Keratinocyte (primary cell): ENCODE measurements at regions not wholly inside any gene's neighbourhood (a gene's known extent, or its start where the extent isn't known, plus 50 kb on each side); places are given as distances from the start of the nearest gene placed in this dataset.
"Not testable (repeated sequence)": the region's sequence is repeated elsewhere in the genome, so short reads cannot be mapped to it uniquely, and the experiment has no call there.

ENCODE experiments used
- DNase-seq: peaks from one replicate; pipeline ENCODE4 v3.0.0-alpha.2; 2011; ENCODE audit warnings: low read depth, missing footprints, low spot score
- FAIRE-seq: peaks from 2 replicates; lab custom pipeline; 2011; peaks lifted over from hg19 to GRCh38; lab: Jason Lieb, UNC
- H2AFZ ChIP-seq: 2 replicates; pipeline ENCODE4 v1.6.0; 2012; ENCODE audit warnings: low read length, control low read depth, inconsistent platforms; ENCODE audit not compliant: control insufficient read depth
- H3K27ac ChIP-seq: 2 replicates; pipeline ENCODE4 v1.5.1; 2011; ENCODE audit warnings: low read length; ENCODE audit not compliant: control insufficient read depth, insufficient read depth
- H3K27me3 ChIP-seq: 3 replicates; pipeline ENCODE4 v1.6.0; 2011; ENCODE audit warnings: low read length; ENCODE audit not compliant: control insufficient read depth, insufficient read depth; ENCODE audit errors: extremely low read depth
- H3K36me3 ChIP-seq, 2 experiments: 2 replicates in 1 of 2; 3 replicates in 1 of 2; pipeline ENCODE4 v1.5.1; 2011; ENCODE audit warnings: low read length in 2 of 2, mild to moderate bottlenecking in 1 of 2; ENCODE audit not compliant: control insufficient read depth in 2 of 2, insufficient read depth in 2 of 2; ENCODE audit errors: extremely low read depth in 1 of 2
- H3K4me1 ChIP-seq: 3 replicates; pipeline ENCODE4 v1.5.1; 2011; ENCODE audit warnings: low read length; ENCODE audit not compliant: control insufficient read depth, insufficient read depth; ENCODE audit errors: extremely low read depth
- H3K4me2 ChIP-seq: 3 replicates; pipeline ENCODE4 v1.6.0; 2011; ENCODE audit warnings: low read depth, low read length; ENCODE audit not compliant: control insufficient read depth, insufficient read depth; ENCODE audit errors: extremely low read depth
- H3K4me3 ChIP-seq, 3 experiments: fragments of 200-600 bp in 1 of 3; sonication (generic) in 1 of 3; 2 replicates in 2 of 3; 3 replicates in 1 of 3; pipeline ENCODE4 v1.5.1; 2011 to 2016; ENCODE audit warnings: low read length in 3 of 3, mild to moderate bottlenecking in 3 of 3, control low read depth in 2 of 3, inconsistent platforms in 1 of 3, low read depth in 1 of 3, mixed read lengths in 1 of 3, mixed run types in 1 of 3, moderate library complexity in 1 of 3; ENCODE audit not compliant: control insufficient read depth in 2 of 3, insufficient read depth in 2 of 3; ENCODE audit errors: extremely low read depth in 1 of 3
- H3K79me2 ChIP-seq: 2 replicates; pipeline ENCODE4 v1.6.0; 2012; ENCODE audit warnings: low read length; ENCODE audit not compliant: control insufficient read depth, insufficient read depth
- H3K9ac ChIP-seq: 3 replicates; pipeline ENCODE4 v1.6.0; 2011; ENCODE audit warnings: low read length; ENCODE audit not compliant: control insufficient read depth, insufficient read depth; ENCODE audit errors: extremely low read depth
- H3K9me1 ChIP-seq: 3 replicates; pipeline ENCODE4 v1.6.0; 2011; ENCODE audit warnings: low read length; ENCODE audit not compliant: control insufficient read depth, insufficient read depth; ENCODE audit errors: extremely low read depth
- H3K9me3 ChIP-seq: 2 replicates; pipeline ENCODE4 v1.5.1; 2012; ENCODE audit warnings: low read depth, low read length; ENCODE audit not compliant: control insufficient read depth
- H4K20me1 ChIP-seq: 3 replicates; pipeline ENCODE4 v1.6.0; 2011; ENCODE audit warnings: low read length; ENCODE audit not compliant: control insufficient read depth, insufficient read depth; ENCODE audit errors: extremely low read depth
- EZH2 ChIP-seq: IDR thresholded peaks from one replicate; pipeline ENCODE4 v1.6.1; 2012; ENCODE audit warnings: inconsistent platforms, mild to moderate bottlenecking, low read length, moderate library complexity
- dilution Hi-C: fragments of 300-500 bp; cut with MboI; formaldehyde crosslinking; loops from one replicate; pipeline ENCODE4 v1.7.0; 2020; ENCODE audit warnings: low sequenced_read_pairs; ENCODE audit not compliant: extremely low pct_ligation_motif_present
- TF ChIP-seq, protein P1 (sequence below), 3 experiments: IDR thresholded peaks in 1 of 3; conservative IDR thresholded peaks in 1 of 3; optimal IDR thresholded peaks in 1 of 3; 2 replicates in 2 of 3; 3 replicates in 1 of 3; pipeline versions ENCODE3 to v1.5.1; 2011; ENCODE audit warnings: low read length in 3 of 3, mild to moderate bottlenecking in 3 of 3, moderate library complexity in 2 of 3, control low read depth in 1 of 3, inconsistent platforms in 1 of 3; ENCODE audit not compliant: insufficient read depth in 2 of 3; ENCODE audit errors: extremely low read depth in 1 of 3

DNA sequence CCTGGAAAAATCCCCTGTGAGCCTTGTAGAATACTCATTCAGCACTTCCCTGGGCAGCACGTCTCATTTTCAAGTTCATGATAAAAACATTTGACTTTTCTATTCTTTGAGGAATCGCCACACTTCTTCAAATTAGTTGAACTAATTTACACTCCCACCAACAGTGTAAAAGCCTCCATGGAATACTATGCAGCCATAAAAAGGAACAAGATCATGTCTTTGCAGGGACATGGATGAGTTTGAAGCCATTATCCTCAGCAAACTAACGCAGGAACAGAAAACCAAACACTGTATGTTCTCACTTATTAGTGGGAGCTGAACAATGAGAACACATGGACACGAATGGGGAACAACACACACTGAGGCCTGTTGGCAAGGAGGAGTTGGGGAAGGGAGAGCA lies 102.0 kb upstream of the HEY2 start:
- Histone ChIP-seq H3K36me3 (no peaks in the 10 kb centered on the region), H3K4me1 (no peaks in the 10 kb centered on the region), H2AFZ (no peak overlapping the region), H3K9ac (no peak overlapping the region), H3K79me2 (no peaks in the 10 kb centered on the region), H4K20me1 (no peaks in the 10 kb centered on the region), H3K9me1 (no peaks in the 10 kb centered on the region), H3K27ac (no peak overlapping the region), H3K4me3 (no peak overlapping the region), H3K4me2 (no peak overlapping the region), H3K27me3 (no peaks in the 10 kb centered on the region), H3K9me3 (no peaks in the 10 kb centered on the region)
- dilution Hi-C loops, result no loop called here
- no peak for DNase-seq
- FAIRE-seq, result no peak
- TF ChIP-seq, protein P1, sequence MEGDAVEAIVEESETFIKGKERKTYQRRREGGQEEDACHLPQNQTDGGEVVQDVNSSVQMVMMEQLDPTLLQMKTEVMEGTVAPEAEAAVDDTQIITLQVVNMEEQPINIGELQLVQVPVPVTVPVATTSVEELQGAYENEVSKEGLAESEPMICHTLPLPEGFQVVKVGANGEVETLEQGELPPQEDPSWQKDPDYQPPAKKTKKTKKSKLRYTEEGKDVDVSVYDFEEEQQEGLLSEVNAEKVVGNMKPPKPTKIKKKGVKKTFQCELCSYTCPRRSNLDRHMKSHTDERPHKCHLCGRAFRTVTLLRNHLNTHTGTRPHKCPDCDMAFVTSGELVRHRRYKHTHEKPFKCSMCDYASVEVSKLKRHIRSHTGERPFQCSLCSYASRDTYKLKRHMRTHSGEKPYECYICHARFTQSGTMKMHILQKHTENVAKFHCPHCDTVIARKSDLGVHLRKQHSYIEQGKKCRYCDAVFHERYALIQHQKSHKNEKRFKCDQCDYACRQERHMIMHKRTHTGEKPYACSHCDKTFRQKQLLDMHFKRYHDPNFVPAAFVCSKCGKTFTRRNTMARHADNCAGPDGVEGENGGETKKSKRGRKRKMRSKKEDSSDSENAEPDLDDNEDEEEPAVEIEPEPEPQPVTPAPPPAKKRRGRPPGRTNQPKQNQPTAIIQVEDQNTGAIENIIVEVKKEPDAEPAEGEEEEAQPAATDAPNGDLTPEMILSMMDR (optimal IDR thresholded peaks at IDR 0.05 in 1 of 3, IDR thresholded peaks at IDR 0.05 in 1 of 3, conservative IDR thresholded peaks at IDR 0.05 in 1 of 3; ENCODE audit: extremely low read depth in 1 of 3, insufficient read depth in 2 of 3, low read length in 3 of 3), result no peak
- no peak for TF ChIP-seq EZH2

DNA sequence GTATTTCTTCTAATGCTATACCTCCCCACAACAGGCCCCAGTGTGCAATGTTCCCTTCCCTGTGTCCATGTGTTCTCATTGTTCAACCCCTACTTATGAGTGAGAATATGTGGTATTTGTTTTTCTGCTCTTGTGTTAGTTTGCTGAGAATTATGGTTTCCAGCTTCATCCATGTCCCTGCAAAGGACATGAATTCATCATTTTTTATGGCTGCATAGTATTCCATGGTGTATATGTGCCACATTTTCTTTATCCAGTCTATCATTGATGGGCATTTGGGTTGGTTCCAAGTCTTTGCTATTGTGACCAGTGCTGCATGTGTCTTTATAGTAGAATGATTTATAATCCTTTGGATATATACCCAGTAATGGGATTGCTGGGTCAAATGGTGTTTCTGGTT lies 95.7 kb upstream of the HEY2 start:
- H4K20me1 ChIP-seq, H2AFZ ChIP-seq, H3K4me3 ChIP-seq, H3K9me1 ChIP-seq, H3K27me3 ChIP-seq, H3K27ac ChIP-seq, FAIRE-seq, dilution Hi-C loops, H3K79me2 ChIP-seq, H3K9ac ChIP-seq, H3K36me3 ChIP-seq, H3K9me3 ChIP-seq, H3K4me2 ChIP-seq, DNase-seq, H3K4me1 ChIP-seq: not testable (repeated sequence)

DNA sequence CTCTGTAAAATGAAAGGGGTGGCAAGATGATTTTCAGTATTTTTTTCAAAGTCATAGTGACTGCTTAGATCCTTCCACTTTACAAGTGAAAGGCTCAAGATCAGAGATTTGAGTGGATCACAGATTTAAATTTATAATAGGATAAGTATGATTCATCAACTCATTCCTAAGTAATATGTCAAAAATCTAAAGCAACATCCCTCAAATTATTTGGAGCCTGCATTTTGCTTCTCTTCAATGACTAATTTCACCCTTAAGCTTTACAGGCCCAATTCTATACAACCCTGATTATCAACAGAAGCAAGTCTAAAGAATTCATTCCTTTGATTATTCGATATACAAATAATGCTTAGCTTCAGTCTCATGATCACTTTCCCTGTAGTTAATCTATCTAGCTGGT lies 93.9 kb upstream of the HEY2 start:
- no peak for DNase-seq

More for the DNA sequence above, 93.9 kb upstream of the HEY2 start:
- Histone ChIP-seq H3K9ac (no peak overlapping the region), H3K79me2 (no peaks in the 10 kb centered on the region), H4K20me1 (no peaks in the 10 kb centered on the region), H3K9me3 (no peaks in the 10 kb centered on the region), H3K27me3 (no peaks in the 10 kb centered on the region), H3K36me3 (no peaks in the 10 kb centered on the region), H3K9me1 (no peaks in the 10 kb centered on the region), H3K4me3 (no peak overlapping the region), H3K4me2 (no peak overlapping the region), H2AFZ (no peak overlapping the region), H3K27ac (no peak overlapping the region), H3K4me1 (no peaks in the 10 kb centered on the region)
- no peak for TF ChIP-seq EZH2
- TF ChIP-seq, protein P1 (optimal IDR thresholded peaks at IDR 0.05 in 1 of 3, IDR thresholded peaks at IDR 0.05 in 1 of 3, conservative IDR thresholded peaks at IDR 0.05 in 1 of 3; ENCODE audit: extremely low read depth in 1 of 3, insufficient read depth in 2 of 3, low read length in 3 of 3), result no peak
- FAIRE-seq, result no peak
- dilution Hi-C loops, result no loop called here
